Common myeloid progenitor, CD34-positive (primary cell): ENCODE measurements at regions not wholly inside any gene's neighbourhood (a gene's known extent, or its start where the extent isn't known, plus 50 kb on each side); places are given as distances from the start of the nearest gene placed in this dataset.

Experiments
- CTCF ChIA-PET: fragments of 350-600 bp; sonication (Branson Sonifier 250); formaldehyde crosslinking; loops from one replicate; lab custom pipeline; 2021; ENCODE audit warnings: antibody characterized with exemption; lab: Charles Lee
- POLR2A ChIA-PET: fragments of 350-600 bp; sonication (Branson Sonifier 250); formaldehyde crosslinking; loops from one replicate; lab custom pipeline; 2021; ENCODE audit warnings: antibody characterized with exemption; lab: Charles Lee
- DNase-seq, 3 donors: peaks; one replicate each; pipeline versions ENCODE4 v3.0.0 to v3.0.0-alpha.2; 2013
- H3K27ac ChIP-seq, 2 experiments: 1 replicate in 1 of 2; 2 replicates in 1 of 2; pipeline ENCODE4 v1.7.0; 2013; ENCODE audit warnings: inconsistent platforms in 2 of 2, low read length in 2 of 2, mild to moderate bottlenecking in 2 of 2, low read depth in 1 of 2, moderate library complexity in 1 of 2; ENCODE audit not compliant: severe bottlenecking in 2 of 2, insufficient read depth in 1 of 2, poor library complexity in 1 of 2
- H3K27me3 ChIP-seq, 5 experiments: replicated peaks in 2 of 5; 1 replicate in 3 of 5; 2 replicates in 2 of 5; pipeline versions ENCODE4 v1.6.1 to v1.7.0; 2013; ENCODE audit warnings: low read length in 4 of 5, mild to moderate bottlenecking in 2 of 5, moderate library complexity in 2 of 5, inconsistent platforms in 1 of 5; ENCODE audit not compliant: insufficient read depth in 5 of 5, control insufficient read depth in 4 of 5
- H3K36me3 ChIP-seq, 4 experiments: 1 replicate in 2 of 4; 2 replicates in 2 of 4; pipeline versions ENCODE4 v1.6.1 to v1.7.0; 2013; ENCODE audit warnings: low read length in 3 of 4, control low read depth in 1 of 4, mild to moderate bottlenecking in 1 of 4; ENCODE audit not compliant: control insufficient read depth in 4 of 4, insufficient read depth in 4 of 4
- H3K4me1 ChIP-seq, 4 experiments: 1 replicate in 3 of 4; 2 replicates in 1 of 4; pipeline versions ENCODE4 v1.6.1 to v1.7.1; 2013; ENCODE audit warnings: low read length in 3 of 4, mild to moderate bottlenecking in 3 of 4, control low read depth in 1 of 4, inconsistent platforms in 1 of 4, moderate library complexity in 1 of 4; ENCODE audit not compliant: control insufficient read depth in 4 of 4, insufficient read depth in 4 of 4; ENCODE audit errors: control extremely low read depth in 1 of 4
- H3K4me3 ChIP-seq, 7 experiments: 1 replicate in 4 of 7; 2 replicates in 3 of 7; pipeline versions ENCODE4 v1.5.1 to v1.7.0; 2013; ENCODE audit warnings: mild to moderate bottlenecking in 7 of 7, low read length in 6 of 7, moderate library complexity in 6 of 7, inconsistent platforms in 2 of 7, low read depth in 2 of 7, control low read depth in 1 of 7; ENCODE audit not compliant: insufficient read depth in 4 of 7, control insufficient read depth in 1 of 7; ENCODE audit errors: extremely low read depth in 1 of 7
- H3K9me3 ChIP-seq, 5 experiments: 1 replicate in 4 of 5; 2 replicates in 1 of 5; pipeline versions ENCODE4 v1.6.1 to v1.7.1; 2013; ENCODE audit warnings: low read length in 4 of 5, mild to moderate bottlenecking in 2 of 5, inconsistent platforms in 1 of 5, low read depth in 1 of 5, moderate library complexity in 1 of 5; ENCODE audit not compliant: control insufficient read depth in 4 of 5, insufficient read depth in 2 of 5; ENCODE audit errors: control extremely low read depth in 1 of 5
- WGBS: methylation state at CpG from one replicate; pipeline ENCODE4 v1.1.5; 2013; ENCODE audit not compliant: insufficient coverage; 5-methylcytosine and 5-hydroxymethylcytosine counted together

GRCh38 chr2:10980886-10981425 is 69.2 kb downstream of the KCNF1 start:
- WGBS, result 98% methylated on average over 6 of the region's 7 CpGs
- ChIA-PET POLR2A (no interaction called here), CTCF (no interaction called here)
- Histone ChIP-seq H3K36me3 (no peaks in the 10 kb centered on the region), H3K9me3 (no peaks in the 10 kb centered on the region), H3K4me3 (no peak overlapping the region), H3K27me3 (peaks cover 0 to 8% (median 0%) of the 10 kb centered on the region in 5 experiments), H3K27ac (no peak overlapping the region), H3K4me1 (peaks cover 2 to 9% (median 7%) of the 10 kb centered on the region in 4 experiments)
- DNase-seq, result no peak

GRCh38 chr2:10981451-10981850 is 69.7 kb downstream of the KCNF1 start:
- Histone ChIP-seq H3K36me3 (no peaks in the 10 kb centered on the region), H3K4me1 (peaks cover 2 to 9% (median 7%) of the 10 kb centered on the region in 4 experiments), H3K9me3 (no peaks in the 10 kb centered on the region), H3K4me3 (no peak overlapping the region), H3K27me3 (peaks cover 0 to 10% (median 0%) of the 10 kb centered on the region in 5 experiments), H3K27ac (no peak overlapping the region)
- POLR2A ChIA-PET, result no interaction called here
- no peak for DNase-seq
- CTCF ChIA-PET, result no interaction called here
- 96% methylated on average over 5 of the region's 7 CpGs for WGBS

GRCh38 chr2:10981941-10982431 is 70.3 kb downstream of the KCNF1 start:
- POLR2A ChIA-PET, result no interaction called here
- 100% methylated on average over 8 of the region's 13 CpGs for WGBS

GRCh38 chr2:10982931-10983701 is 71.4 kb downstream of the KCNF1 start:
- Histone ChIP-seq H3K36me3 (no peaks in the 10 kb centered on the region), H3K27ac (no peak overlapping the region), H3K4me3 (no peak overlapping the region), H3K27me3 (peaks cover 0 to 10% (median 0%) of the 10 kb centered on the region in 5 experiments), H3K9me3 (no peaks in the 10 kb centered on the region), H3K4me1 (no peaks in the 10 kb centered on the region)
- CTCF ChIA-PET, result no interaction called here
- WGBS, result 88% methylated on average over 23 of the region's 25 CpGs
- POLR2A ChIA-PET, result no interaction called here
- no peak for DNase-seq

More at GRCh38 chr2:10981941-10982431, 70.3 kb downstream of the KCNF1 start:
- no peaks in the 10 kb centered on the region for H3K9me3 ChIP-seq
- H3K4me3 ChIP-seq, result no peak overlapping the region
- DNase-seq, result no peak
- no peak overlapping the region for H3K27ac ChIP-seq
- CTCF ChIA-PET, result no interaction called here
- no peaks in the 10 kb centered on the region for H3K36me3 ChIP-seq
- H3K27me3 ChIP-seq, result peaks cover 0 to 10% (median 0%) of the 10 kb centered on the region in 5 experiments
- peaks cover under 1 to 6% (median 3%) of the 10 kb centered on the region in 4 experiments for H3K4me1 ChIP-seq

GRCh38 chr2:10983711-10984110 is 72.0 kb downstream of the KCNF1 start:
- Histone ChIP-seq H3K27me3 (peaks cover 0 to 10% (median 0%) of the 10 kb centered on the region in 5 experiments), H3K4me3 (no peak overlapping the region), H3K27ac (no peak overlapping the region), H3K4me1 (no peaks in the 10 kb centered on the region), H3K36me3 (no peaks in the 10 kb centered on the region), H3K9me3 (no peaks in the 10 kb centered on the region)
- POLR2A ChIA-PET, result no interaction called here
- CTCF ChIA-PET, result no interaction called here
- 88% methylated on average over 12 of the region's 12 CpGs for WGBS
- no peak for DNase-seq

GRCh38 chr2:10984418-10985135 is 72.8 kb downstream of the KCNF1 start:
- Histone ChIP-seq H3K4me3 (no peak overlapping the region), H3K27me3 (peaks cover 0 to 10% (median 0%) of the 10 kb centered on the region in 5 experiments), H3K4me1 (no peaks in the 10 kb centered on the region), H3K36me3 (no peaks in the 10 kb centered on the region), H3K9me3 (no peaks in the 10 kb centered on the region), H3K27ac (no peak overlapping the region)
- DNase-seq, result no peak
- ChIA-PET CTCF (no interaction called here), POLR2A (no interaction called here)
- WGBS, result 90% methylated on average over 3 of the region's 6 CpGs

GRCh38 chr2:10985260-10985659 is 73.5 kb downstream of the KCNF1 start:
- Histone ChIP-seq H3K4me1 (no peaks in the 10 kb centered on the region), H3K27ac (no peak overlapping the region), H3K4me3 (no peak overlapping the region), H3K27me3 (peaks cover 0 to 10% (median 0%) of the 10 kb centered on the region in 5 experiments), H3K36me3 (no peaks in the 10 kb centered on the region), H3K9me3 (no peaks in the 10 kb centered on the region)
- DNase-seq, result no peak
- CTCF ChIA-PET, result no interaction called here
- POLR2A ChIA-PET, result no interaction called here
- WGBS, result 96% methylated on average over 4 of the region's 6 CpGs
